ENCODE measurements at regions not wholly inside any gene's neighbourhood (a gene's known extent, or its start where the extent isn't known, plus 50 kb on each side); places are given as distances from the start of the nearest gene placed in this dataset.

- TF ChIP-seq REST (IDR thresholded peaks at IDR 0.05; ENCODE audit: insufficient read depth in 1 of 2, low read depth in 2 of 2, low read length in 2 of 2) (no peak), POLR2AphosphoS5 (IDR thresholded peaks at IDR 0.05; ENCODE audit: low read depth, low read length) (no peak), TAF1 (IDR thresholded peaks at IDR 0.05; ENCODE audit: borderline replicate concordance, insufficient read depth, low read length) (no peak)
These were observed 607.1 kb downstream of the SLITRK6 start for GRCh38 chr13:85191996-85192718.
